ENCODE measurements at regions not wholly inside any gene's neighbourhood (a gene's known extent, or its start where the extent isn't known, plus 50 kb on each side); places are given as distances from the start of the nearest gene placed in this dataset.

DNA sequence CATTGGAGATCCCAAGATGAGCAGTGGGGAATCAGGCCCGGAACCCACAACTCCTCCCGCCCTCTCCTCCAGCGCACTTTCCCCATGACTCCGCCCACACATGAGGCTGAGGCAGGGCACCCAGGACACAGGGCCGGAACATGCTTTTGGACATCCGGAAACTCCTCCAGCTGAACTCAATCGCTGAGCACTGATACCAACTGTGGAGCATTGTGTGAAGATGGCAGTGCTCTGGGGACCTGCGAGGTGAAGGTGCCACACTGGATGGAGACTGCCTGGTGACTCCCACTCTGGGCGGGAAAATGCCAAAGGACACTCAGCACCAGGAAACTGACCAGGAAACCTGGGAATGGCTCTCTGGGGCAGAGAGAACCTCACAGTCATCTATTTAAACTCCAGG is 189.1 kb downstream of the FAM43A start:
- Histone ChIP-seq H3F3A (ENCODE audit: low read depth) (peaks cover 20% of the 10 kb centered on the region), H3K36me3 (no peaks in the 10 kb centered on the region), H3K4me1 (peaks cover 24% of the 10 kb centered on the region), H3K27ac (no peak overlapping the region), H2AFZ (replicated peaks) (no peak overlapping the region), H4K20me1 (ENCODE audit: low read depth) (no peaks in the 10 kb centered on the region), H3K79me2 (ENCODE audit: low read depth) (no peaks in the 10 kb centered on the region), H3K9ac (no peak overlapping the region), H3K4me3 (no peak overlapping the region), H3K4me2 (no peak overlapping the region), H3K27me3 (no peaks in the 10 kb centered on the region), H3K9me3 (ENCODE audit: low read depth) (no peaks in the 10 kb centered on the region)
- no peaks in the 10 kb centered on the region for H3K9me3 Mint-ChIP-seq
- TF ChIP-seq EZH2 (IDR thresholded peaks at IDR 0.05) (no peak), EZH2phosphoT487 (IDR thresholded peaks at IDR 0.05) (no peak), CTCF (IDR thresholded peaks at IDR 0.05) (no peak)
- H3K27me3 Mint-ChIP-seq (ENCODE audit: insufficient read depth, low read depth) = peaks cover 19% of the 10 kb centered on the region
- peaks cover 33% of the 10 kb centered on the region for H3K4me1 Mint-ChIP-seq
- no peak overlapping the region for H3K27ac Mint-ChIP-seq
- no peak overlapping the region for H3K4me3 Mint-ChIP-seq
- no peak for DNase-seq (ENCODE audit: low spot score)
- no peaks in the 10 kb centered on the region for H3K36me3 Mint-ChIP-seq

- no peaks in the 10 kb centered on the region for H3K27me3 ChIP-seq
- no peak overlapping the region for H3K4me3 Mint-ChIP-seq
- no peak for DNase-seq (ENCODE audit: low spot score)
- H3K9me3 ChIP-seq (ENCODE audit: low read depth) = no peaks in the 10 kb centered on the region
- H3K36me3 ChIP-seq = no peaks in the 10 kb centered on the region
- no peak overlapping the region for H3K27ac ChIP-seq
- H3K9ac ChIP-seq = no peak overlapping the region
- no peak overlapping the region for H3K27ac Mint-ChIP-seq
- no peak overlapping the region for H2AFZ ChIP-seq (replicated peaks)
- H3K27me3 Mint-ChIP-seq (ENCODE audit: insufficient read depth, low read depth) = peaks cover 17% of the 10 kb centered on the region
- H3K4me2 ChIP-seq = no peak overlapping the region
- H3K4me1 Mint-ChIP-seq = peaks cover 30% of the 10 kb centered on the region
- no peak for TF ChIP-seq CTCF (IDR thresholded peaks at IDR 0.05)
- no peak for TF ChIP-seq EZH2phosphoT487 (IDR thresholded peaks at IDR 0.05)
- no peak for TF ChIP-seq EZH2 (IDR thresholded peaks at IDR 0.05)
- no peaks in the 10 kb centered on the region for H3K79me2 ChIP-seq (ENCODE audit: low read depth)
- no peaks in the 10 kb centered on the region for H4K20me1 ChIP-seq (ENCODE audit: low read depth)
- H3F3A ChIP-seq (ENCODE audit: low read depth) = peaks cover 20% of the 10 kb centered on the region
- no peak overlapping the region for H3K4me3 ChIP-seq
- peaks cover 24% of the 10 kb centered on the region for H3K4me1 ChIP-seq
- no peaks in the 10 kb centered on the region for H3K9me3 Mint-ChIP-seq
- H3K36me3 Mint-ChIP-seq = no peaks in the 10 kb centered on the region
Observed at GRCh38 chr3:194875581-194876402, 190.1 kb downstream of the FAM43A start.

GRCh38 chr3:194876403-194877095 is 190.9 kb downstream of the FAM43A start:
- H3K27ac Mint-ChIP-seq = no peak overlapping the region
- TF ChIP-seq EZH2 (IDR thresholded peaks at IDR 0.05) (no peak), EZH2phosphoT487 (IDR thresholded peaks at IDR 0.05) (no peak), CTCF (IDR thresholded peaks at IDR 0.05) (no peak)
- H3K79me2 ChIP-seq (ENCODE audit: low read depth) = no peaks in the 10 kb centered on the region
- peaks cover 16% of the 10 kb centered on the region for H3K4me1 ChIP-seq
- no peaks in the 10 kb centered on the region for H3K9me3 Mint-ChIP-seq
- H3K9ac ChIP-seq = no peak overlapping the region
- H3K27ac ChIP-seq = no peak overlapping the region
- peaks cover 17% of the 10 kb centered on the region for H3K27me3 Mint-ChIP-seq (ENCODE audit: insufficient read depth, low read depth)
- peaks cover 26% of the 10 kb centered on the region for H3K4me1 Mint-ChIP-seq
- no peak overlapping the region for H3K4me3 Mint-ChIP-seq
- no peaks in the 10 kb centered on the region for H4K20me1 ChIP-seq (ENCODE audit: low read depth)
- DNase-seq (ENCODE audit: low spot score) = no peak
- H3K4me3 ChIP-seq = no peak overlapping the region
- H3K36me3 ChIP-seq = no peaks in the 10 kb centered on the region
- H3K9me3 ChIP-seq (ENCODE audit: low read depth) = no peaks in the 10 kb centered on the region
- H3K27me3 ChIP-seq = no peaks in the 10 kb centered on the region
- H2AFZ ChIP-seq (replicated peaks) = no peak overlapping the region
- H3K4me2 ChIP-seq = no peak overlapping the region
- no peaks in the 10 kb centered on the region for H3K36me3 Mint-ChIP-seq
- peaks cover 15% of the 10 kb centered on the region for H3F3A ChIP-seq (ENCODE audit: low read depth)
